ENCODE measurements at regions not wholly inside any gene's neighbourhood (a gene's known extent, or its start where the extent isn't known, plus 50 kb on each side); places are given as distances from the start of the nearest gene placed in this dataset.
"Not testable (repeated sequence)": the region's sequence is repeated elsewhere in the genome, so short reads cannot be mapped to it uniquely, and the experiment has no call there.

- no peak for DNase-seq
Observed at GRCh38 chr9:100700689-100701318, 122.9 kb downstream of the CAVIN4 start.

GRCh38 chr9:100714372-100715099 lies 136.7 kb downstream of the CAVIN4 start:
- intact Hi-C loops (cut with DNase I): loop anchor here (1.0 to 5.0 kb wide), 4 partner anchors 403 to 673 kb away; partner anchors contain the start of gene BAAT
- peak; percentile 60 to 97 (median 88) for DNase-seq

More at GRCh38 chr9:100700689-100701318, 122.9 kb downstream of the CAVIN4 start:
- intact Hi-C loops (cut with DNase I): no loop called here

GRCh38 chr9:100715100-100715380 lies 137.2 kb downstream of the CAVIN4 start:
- DNase-seq: peak in 2 of 10 donors; percentile 19 to 83

GRCh38 chr9:100718717-100719116 lies 140.8 kb downstream of the CAVIN4 start:
- intact Hi-C loops (cut with DNase I): no loop called here
- DNase-seq: no peak

More at GRCh38 chr9:100715100-100715380, 137.2 kb downstream of the CAVIN4 start:
- intact Hi-C loops (cut with DNase I): loop anchor here (2.0 kb wide), 1 partner anchor 520 kb away; no protein-coding TSS in a partner anchor

GRCh38 chr9:100720922-100721321 lies 143.0 kb downstream of the CAVIN4 start:
- no peak for DNase-seq
- intact Hi-C loops (cut with DNase I): no loop called here

GRCh38 chr9:100724886-100725285 lies 147.0 kb downstream of the CAVIN4 start:
- intact Hi-C loops (cut with DNase I): no loop called here
- no peak for DNase-seq

GRCh38 chr9:100725371-100725770 lies 147.5 kb downstream of the CAVIN4 start:
- no peak for DNase-seq
- intact Hi-C loops (cut with DNase I): no loop called here

- no peak for DNase-seq
- intact Hi-C loops (cut with DNase I): no loop called here
Observed at GRCh38 chr9:100729336-100729895, 151.5 kb downstream of the CAVIN4 start.

GRCh38 chr9:100730086-100730485 lies 152.2 kb downstream of the CAVIN4 start:
- no peak for DNase-seq
- intact Hi-C loops (cut with DNase I): no loop called here

GRCh38 chr9:100731038-100731556 lies 153.2 kb downstream of the CAVIN4 start:
- intact Hi-C loops (cut with DNase I): no loop called here
- peak in 2 of 10 donors; percentile 52 to 60 for DNase-seq

- intact Hi-C loops (cut with DNase I): no loop called here
Observed at GRCh38 chr9:100731557-100731956, 153.7 kb downstream of the CAVIN4 start.

GRCh38 chr9:100739208-100739607 lies 161.3 kb downstream of the CAVIN4 start:
- intact Hi-C loops (cut with DNase I): no loop called here

More at GRCh38 chr9:100731557-100731956, 153.7 kb downstream of the CAVIN4 start:
- DNase-seq: peak in 1 of 10 donors; percentile 75

GRCh38 chr9:100739666-100740065 lies 161.8 kb downstream of the CAVIN4 start:
- intact Hi-C loops (cut with DNase I): no loop called here
- no peak for DNase-seq

More at GRCh38 chr9:100739208-100739607, 161.3 kb downstream of the CAVIN4 start:
- no peak for DNase-seq

- DNase-seq; intact Hi-C loops (cut with DNase I): not testable (repeated sequence)
Observed at GRCh38 chr9:100748930-100749329, 171.1 kb downstream of the CAVIN4 start.

GRCh38 chr9:100756217-100756616 lies 178.3 kb downstream of the CAVIN4 start:
- intact Hi-C loops (cut with DNase I): no loop called here
- DNase-seq: no peak

- no peak for DNase-seq
- intact Hi-C loops (cut with DNase I): no loop called here
Observed at GRCh38 chr9:100759215-100759614, 181.3 kb downstream of the CAVIN4 start.

GRCh38 chr9:100761276-100761802 lies 183.5 kb downstream of the CAVIN4 start:
- no peak for DNase-seq
- intact Hi-C loops (cut with DNase I): no loop called here

GRCh38 chr9:100774326-100774725 lies 196.4 kb downstream of the CAVIN4 start:
- DNase-seq: no peak
- intact Hi-C loops (cut with DNase I): no loop called here

GRCh38 chr9:100774962-100775361 lies 197.1 kb downstream of the CAVIN4 start:
- DNase-seq: no peak
- intact Hi-C loops (cut with DNase I): no loop called here

GRCh38 chr9:100775912-100776311 lies 198.0 kb downstream of the CAVIN4 start:
- intact Hi-C loops (cut with DNase I): no loop called here
- no peak for DNase-seq

GRCh38 chr9:100784755-100785154 lies 206.9 kb downstream of the CAVIN4 start:
- DNase-seq: no peak
- intact Hi-C loops (cut with DNase I): no loop called here

Data from posterior cingulate gyrus (tissue), 11 donors.